Lung (tissue), 11 donors: ENCODE measurements at regions not wholly inside any gene's neighbourhood (a gene's known extent, or its start where the extent isn't known, plus 50 kb on each side); places are given as distances from the start of the nearest gene placed in this dataset.

Experiments
- ATAC-seq: fragments of 200-7000 bp; cut with Tn5 transposase; one replicate; pipeline ENCODE4 v1.9.1; 2020; ENCODE audit warnings: moderate number of reproducible peaks; ENCODE audit not compliant: insufficient read depth, low FRiP score
- DNase-seq, 3 donors: peaks; one replicate each; pipeline ENCODE4 v3.0.0-alpha.2; 2013 to 2017
- H3K27ac ChIP-seq, 2 donors: one replicate each; pipeline ENCODE4 v1.5.1; 2013; ENCODE audit warnings: mild to moderate bottlenecking in 2 of 2, moderate library complexity in 2 of 2, control low read depth in 1 of 2, inconsistent platforms in 1 of 2, low read depth in 1 of 2, low read length in 1 of 2
- H3K27me3 ChIP-seq, 3 donors: one replicate each; pipeline ENCODE4 v1.5.1; 2013; ENCODE audit warnings: low read length in 2 of 3; ENCODE audit not compliant: control insufficient read depth in 3 of 3, insufficient read depth in 3 of 3
- H3K36me3 ChIP-seq, 4 donors: one replicate each; pipeline ENCODE4 v1.5.1; 2013; ENCODE audit warnings: low read length in 4 of 4, mild to moderate bottlenecking in 1 of 4, moderate library complexity in 1 of 4; ENCODE audit not compliant: control insufficient read depth in 4 of 4, insufficient read depth in 4 of 4
- H3K4me1 ChIP-seq, 5 donors: one replicate each; pipeline ENCODE4 v1.5.1; 2013; ENCODE audit warnings: low read length in 5 of 5, mild to moderate bottlenecking in 2 of 5, moderate library complexity in 1 of 5; ENCODE audit not compliant: control insufficient read depth in 5 of 5, insufficient read depth in 5 of 5
- H3K4me3 ChIP-seq: one replicate; pipeline ENCODE4 v1.5.1; 2013; ENCODE audit warnings: mild to moderate bottlenecking, control low read depth, moderate library complexity
- H3K9ac ChIP-seq, 2 donors: one replicate each; pipeline ENCODE4 v1.5.1; 2013; ENCODE audit warnings: low read length in 2 of 2, control low read depth in 1 of 2; ENCODE audit not compliant: insufficient read depth in 1 of 2
- H3K9me3 ChIP-seq, 4 donors: one replicate each; pipeline ENCODE4 v1.5.1; 2013; ENCODE audit warnings: low read length in 3 of 4, mild to moderate bottlenecking in 1 of 4, moderate library complexity in 1 of 4; ENCODE audit not compliant: control insufficient read depth in 4 of 4, insufficient read depth in 3 of 4
- CTCF ChIP-seq: IDR thresholded peaks from 2 replicates; pipeline ENCODE4 v1.5.1; 2012; ENCODE audit warnings: mild to moderate bottlenecking; ENCODE audit errors: control extremely low read depth, extremely low read depth
- WGBS, 2 donors: extraction: QIAGEN DNeasy Blood & Tissue Kit; methylation state at CpG; one replicate each; pipeline ENCODE4 v1.1.7; 2013; 5-methylcytosine and 5-hydroxymethylcytosine counted together
- donor health status: control.
- donor health status: control.
- donor health status: Bipolar disorder and iron deficiency.
- donor health status: healthy.
- donor health status: DM: yes; HTN: yes; CAD: no.

DNA sequence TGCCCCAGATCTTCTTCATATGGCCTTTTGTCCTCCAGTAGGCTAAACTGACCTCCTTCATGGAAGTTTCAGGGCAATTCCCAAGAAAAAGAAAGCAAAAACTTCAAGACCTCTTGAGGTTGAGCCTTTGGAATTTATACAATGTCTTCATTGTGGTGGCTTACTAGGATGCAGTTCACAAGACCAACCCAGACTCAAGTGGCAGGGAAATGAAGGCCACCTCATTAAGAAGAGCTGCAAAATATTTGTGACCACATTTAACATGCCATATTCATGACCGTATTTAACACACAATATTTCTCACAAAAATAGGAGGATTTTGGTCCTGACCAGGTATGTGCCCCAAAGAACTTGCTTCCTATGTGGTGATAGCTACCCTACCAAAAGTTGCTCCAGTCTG is 605.5 kb upstream of the PITX2 start:
- 92 to 97% methylated on average over 1 of the region's 1 CpG for WGBS, 2 donors

DNA sequence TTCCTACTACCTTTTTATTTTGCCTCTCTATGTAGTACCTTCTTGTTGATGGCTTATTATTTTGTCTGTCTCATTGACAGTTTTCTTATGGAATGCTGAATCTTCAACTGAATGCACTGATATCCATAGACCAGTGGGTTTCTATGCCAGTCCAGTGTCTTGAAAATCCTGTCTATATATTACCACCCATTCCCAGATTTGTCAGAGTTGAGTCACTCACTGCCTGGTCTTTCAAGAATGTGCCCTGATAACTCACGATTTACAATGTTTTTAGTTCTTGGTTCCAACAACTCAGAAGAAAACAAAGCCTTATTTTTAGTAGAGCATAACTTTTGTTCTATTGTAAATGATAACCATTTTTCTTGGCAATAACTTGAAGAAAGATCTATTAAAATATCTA is 606.0 kb upstream of the PITX2 start:
- H3K36me3 ChIP-seq, result no peaks in the 10 kb centered on the region
- no peak overlapping the region for H3K9ac ChIP-seq
- no peaks in the 10 kb centered on the region for H3K4me1 ChIP-seq
- no peak for ATAC-seq
- H3K27ac ChIP-seq, result no peak overlapping the region
- TF ChIP-seq CTCF, result no peak
- no peak overlapping the region for H3K4me3 ChIP-seq
- no peaks in the 10 kb centered on the region for H3K9me3 ChIP-seq
- DNase-seq, result no peak
- no peaks in the 10 kb centered on the region for H3K27me3 ChIP-seq
- WGBS, 2 donors, result 65 to 80% methylated on average over 1 of the region's 1 CpG

More for the DNA sequence above, 605.5 kb upstream of the PITX2 start:
- no peak overlapping the region for H3K9ac ChIP-seq
- H3K4me3 ChIP-seq, result no peak overlapping the region
- H3K27me3 ChIP-seq, result no peaks in the 10 kb centered on the region
- no peak for ATAC-seq
- no peaks in the 10 kb centered on the region for H3K36me3 ChIP-seq
- no peak overlapping the region for H3K27ac ChIP-seq
- TF ChIP-seq CTCF, result no peak
- no peaks in the 10 kb centered on the region for H3K9me3 ChIP-seq
- no peaks in the 10 kb centered on the region for H3K4me1 ChIP-seq
- no peak for DNase-seq

- no peak overlapping the region for H3K27ac ChIP-seq
- H3K4me1 ChIP-seq, result no peaks in the 10 kb centered on the region
- H3K27me3 ChIP-seq, result no peaks in the 10 kb centered on the region
- no peak for TF ChIP-seq CTCF
- WGBS, 2 donors, result 28 to 54% methylated on average over 1 of the region's 1 CpG
- DNase-seq (no peak), ATAC-seq (no peak)
- H3K4me3 ChIP-seq, result no peak overlapping the region
- no peaks in the 10 kb centered on the region for H3K36me3 ChIP-seq
- no peaks in the 10 kb centered on the region for H3K9me3 ChIP-seq
- H3K9ac ChIP-seq, result no peak overlapping the region
Measured at GRCh38 chr4:111230265-111230664, 607.4 kb upstream of the PITX2 start.

GRCh38 chr4:111231281-111231680 is 608.4 kb upstream of the PITX2 start:
- TF ChIP-seq CTCF, result no peak
- DNase-seq (no peak), ATAC-seq (no peak)
- Histone ChIP-seq H3K9me3 (no peaks in the 10 kb centered on the region), H3K9ac (no peak overlapping the region), H3K36me3 (no peaks in the 10 kb centered on the region), H3K4me1 (no peaks in the 10 kb centered on the region), H3K4me3 (no peak overlapping the region), H3K27me3 (no peaks in the 10 kb centered on the region), H3K27ac (no peak overlapping the region)
- 47 to 82% methylated on average over 4 of the region's 4 CpGs for WGBS, 2 donors
